ENCODE measurements at regions not wholly inside any gene's neighbourhood (a gene's known extent, or its start where the extent isn't known, plus 50 kb on each side); places are given as distances from the start of the nearest gene placed in this dataset.

GRCh38 chr15:69940441-69941300, 157.0 kb downstream of the TLE3 start:
- no peak for DNase-seq

GRCh38 chr15:69941301-69941605, 156.5 kb downstream of the TLE3 start:
- no peak for DNase-seq

- DNase-seq, result no peak
These were observed 155.8 kb downstream of the TLE3 start for GRCh38 chr15:69941706-69942495.

- no peak for DNase-seq
These were observed 154.1 kb downstream of the TLE3 start for GRCh38 chr15:69943637-69944036.

GRCh38 chr15:69945729-69946128, 152.0 kb downstream of the TLE3 start:
- no peak for DNase-seq

- no peak for DNase-seq
These were observed 150.8 kb downstream of the TLE3 start for GRCh38 chr15:69946870-69947269.

DNA sequence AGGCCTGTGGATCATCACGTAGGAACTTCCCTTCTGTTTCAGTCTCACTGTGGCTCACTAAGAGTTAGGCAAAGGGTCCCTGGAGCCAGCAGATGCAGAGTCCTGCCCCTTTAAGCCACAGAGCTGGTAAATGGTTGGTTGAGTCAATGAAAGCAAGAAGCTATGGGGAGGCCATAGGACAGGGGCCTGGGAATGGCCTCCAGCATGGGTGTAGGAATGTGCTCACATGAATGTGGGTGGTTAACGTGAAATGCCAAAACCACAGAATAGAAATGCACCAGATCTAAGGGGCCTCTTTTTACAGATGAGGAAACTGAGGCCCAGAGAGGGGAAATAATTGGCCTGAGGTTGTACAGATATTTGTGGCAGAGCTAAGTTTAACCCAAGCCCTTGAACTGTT, 150.3 kb downstream of the TLE3 start:
- no peak for DNase-seq

GRCh38 chr15:69949485-69949884, 148.2 kb downstream of the TLE3 start:
- DNase-seq, result no peak

DNA sequence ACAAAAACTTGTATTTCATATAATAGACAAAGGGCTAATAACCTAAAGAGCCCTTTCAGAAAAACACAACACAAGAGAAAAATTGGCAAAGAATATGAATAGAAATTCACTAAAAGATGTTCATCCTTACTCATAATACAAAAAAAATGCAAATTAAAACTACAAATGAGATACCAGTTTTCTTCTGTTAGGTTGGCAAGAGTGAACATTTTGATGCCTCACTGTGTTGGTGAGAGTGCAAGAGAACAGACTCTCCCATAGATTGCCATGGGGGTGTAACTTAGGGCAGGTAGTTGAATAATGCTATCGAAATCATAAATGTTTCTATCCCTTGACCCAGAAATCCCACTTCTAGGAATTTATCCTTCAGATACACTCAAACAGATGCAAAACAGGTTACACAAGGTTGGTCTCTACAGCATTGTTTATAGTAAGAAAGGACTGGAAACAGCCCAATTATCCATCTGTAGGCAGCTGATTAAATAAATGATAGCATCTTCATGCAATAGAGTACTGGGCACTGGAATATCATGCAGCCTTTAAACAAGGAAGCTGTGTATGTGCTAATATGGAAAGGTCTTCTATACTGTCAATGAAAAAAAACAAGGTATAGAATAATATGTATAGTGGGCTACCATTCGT, 146.3 kb downstream of the TLE3 start:
- no peak for DNase-seq

GRCh38 chr15:69951898-69952555, 145.7 kb downstream of the TLE3 start:
- DNase-seq, result no peak

DNA sequence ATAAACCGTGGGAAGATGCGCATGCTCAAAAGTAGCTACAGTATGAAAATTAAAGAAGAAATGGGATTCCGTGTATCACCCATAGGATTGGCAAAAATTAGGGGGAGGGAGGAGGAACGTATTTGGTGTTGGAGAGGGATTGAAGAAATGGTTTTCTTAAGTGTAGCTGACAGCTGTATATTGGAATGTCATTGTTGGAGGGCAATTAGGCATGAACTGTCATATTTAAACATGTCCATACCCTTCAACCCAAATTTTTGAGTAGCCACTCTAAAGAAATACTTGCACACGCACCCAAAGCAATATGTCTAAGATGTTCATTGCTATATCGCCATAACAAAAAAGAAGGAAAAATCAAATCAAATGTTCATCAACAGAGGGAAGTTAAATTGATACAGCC, 144.7 kb downstream of the TLE3 start:
- no peak for DNase-seq

GRCh38 chr15:69953816-69954215, 143.9 kb downstream of the TLE3 start:
- no peak for DNase-seq

- DNase-seq, result no peak
These were observed 143.1 kb downstream of the TLE3 start for GRCh38 chr15:69954666-69955065.

DNA sequence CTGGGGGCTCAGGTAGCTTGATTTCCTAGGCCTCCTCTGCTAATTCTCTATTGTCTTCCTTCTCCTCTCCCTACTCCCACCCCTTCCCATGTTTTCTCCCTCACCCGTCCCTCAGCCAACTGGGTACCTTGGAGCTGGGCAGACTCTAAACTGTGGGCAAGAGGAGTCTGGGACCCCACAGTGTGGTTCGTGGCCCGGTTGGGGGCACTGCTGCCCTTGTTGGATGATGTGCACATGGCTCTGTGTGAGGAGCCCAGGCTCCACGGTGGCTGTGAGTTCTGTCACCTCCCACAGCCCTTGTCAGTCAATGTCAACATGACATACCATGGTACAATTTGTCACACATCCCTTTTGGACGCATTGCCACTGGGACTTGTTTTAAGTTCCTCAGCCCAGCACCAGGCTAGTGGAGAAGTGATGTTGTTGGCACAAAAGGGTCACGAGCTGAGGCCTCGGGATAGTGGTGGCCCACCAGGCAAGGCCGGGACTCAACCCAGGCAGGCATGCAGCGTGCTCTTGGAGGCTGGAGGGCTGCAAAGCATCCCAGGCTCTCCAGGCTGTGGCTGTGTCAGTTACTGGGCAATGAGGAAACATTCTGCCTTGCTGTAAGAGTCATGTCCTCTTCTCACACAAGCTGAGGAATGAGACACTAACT, 142.3 kb downstream of the TLE3 start:
- DNase-seq, result no peak

DNA sequence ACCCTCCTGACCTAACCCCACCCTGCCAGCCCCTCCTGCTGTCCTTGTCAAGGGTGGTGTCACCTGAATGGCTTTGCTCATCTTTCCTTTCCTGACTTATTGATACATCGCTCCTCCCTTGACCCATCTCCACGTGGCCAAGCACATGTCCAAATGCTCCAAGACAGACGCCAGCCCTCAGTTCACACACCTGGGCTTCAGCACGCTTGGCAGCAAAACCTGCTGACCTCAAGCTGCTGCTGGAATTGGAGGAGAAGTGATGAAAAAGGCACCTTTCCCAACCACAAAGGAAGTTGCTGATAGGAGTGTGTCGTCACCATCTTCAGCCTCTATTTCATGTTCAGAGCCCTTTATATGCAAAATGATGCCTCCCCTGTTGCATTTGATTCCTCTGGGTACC, 141.3 kb downstream of the TLE3 start:
- DNase-seq, result no peak

DNA sequence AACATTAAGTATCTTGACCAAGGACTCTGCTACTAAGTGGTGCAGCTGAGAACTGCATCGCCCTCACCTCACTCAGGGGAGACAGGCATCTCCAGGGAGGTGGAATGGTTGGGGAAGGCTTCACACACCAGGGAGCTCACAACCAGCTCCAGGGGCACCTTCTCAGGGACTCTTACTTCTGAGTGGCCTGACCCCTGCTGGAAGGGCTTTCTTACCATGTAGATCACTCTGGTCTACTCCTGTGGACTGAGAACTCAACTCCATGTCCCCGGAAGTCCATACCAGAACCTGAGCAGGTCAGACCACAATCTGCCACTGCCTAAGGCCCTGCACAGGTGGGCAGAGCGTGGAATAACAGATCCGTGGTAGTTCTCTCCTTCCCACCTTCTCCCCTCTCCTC, 140.5 kb downstream of the TLE3 start:
- DNase-seq, result no peak

DNA sequence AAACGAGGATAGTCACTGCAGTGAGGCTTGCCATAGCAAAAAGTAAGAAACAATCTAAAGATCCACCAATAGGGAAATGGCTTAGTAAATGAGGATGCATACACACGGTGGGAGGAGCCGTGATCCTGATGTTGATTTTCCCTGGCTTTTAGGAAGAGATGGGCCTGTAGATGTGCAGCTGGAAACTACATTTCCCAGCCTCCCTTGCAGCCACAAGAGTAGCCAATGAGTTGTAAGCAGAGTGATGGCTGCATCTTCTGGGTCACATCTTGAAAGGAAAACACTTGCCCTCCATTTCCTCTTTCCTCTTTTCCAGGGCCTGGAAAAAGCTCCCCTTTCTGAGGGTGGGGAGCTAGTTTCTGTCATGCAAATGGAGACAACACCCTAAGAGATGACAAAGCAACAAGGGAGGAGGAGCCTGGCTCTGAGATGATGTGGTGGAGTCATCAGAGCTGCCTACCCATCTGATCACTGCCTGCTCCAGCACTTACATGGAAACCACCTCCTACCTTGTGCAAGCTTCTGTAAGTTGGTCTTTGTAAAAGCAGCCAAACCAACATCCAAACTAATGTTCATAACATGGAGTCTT, 139.1 kb downstream of the TLE3 start:
- DNase-seq, result no peak

- DNase-seq, result no peak
These were observed 135.2 kb downstream of the TLE3 start for GRCh38 chr15:69962561-69962960.

DNA sequence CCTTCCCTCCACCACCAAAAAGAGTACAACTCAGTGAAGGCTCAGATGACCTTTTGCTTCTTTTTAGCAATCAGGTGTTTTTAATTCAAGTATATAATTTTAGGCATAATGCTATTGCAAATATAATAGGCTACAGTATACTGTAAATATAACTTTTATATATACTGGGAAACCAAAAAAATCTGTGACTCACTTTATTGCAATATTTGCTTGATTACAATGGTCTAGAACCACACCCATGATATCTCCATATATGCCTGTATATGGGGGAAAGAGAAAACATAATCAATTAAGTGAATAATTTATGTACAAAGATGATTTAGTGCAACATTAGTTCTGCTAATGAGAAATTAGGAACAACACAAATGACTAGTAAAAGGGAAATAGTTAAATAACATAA, 134.3 kb downstream of the TLE3 start:
- DNase-seq, result no peak

DNA sequence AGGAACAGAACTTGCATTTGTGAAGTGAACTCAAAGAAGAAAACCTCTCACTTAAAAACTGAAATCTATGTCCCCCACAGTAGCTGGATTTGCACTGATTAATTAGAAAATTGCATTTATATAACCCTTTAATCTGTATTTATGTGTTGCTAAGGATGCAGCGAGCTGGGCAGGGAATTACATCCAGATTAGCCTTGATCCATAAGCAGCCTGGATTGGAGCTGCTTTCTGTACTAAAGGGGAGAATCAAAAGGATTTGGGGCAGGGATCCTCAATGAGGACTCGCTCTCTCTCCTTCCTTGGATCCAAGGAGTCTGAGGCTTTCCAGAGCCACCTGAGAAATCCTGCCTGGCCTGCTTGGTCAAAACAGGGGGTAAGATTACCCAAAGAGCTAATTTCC, 125.9 kb downstream of the TLE3 start:
- no peak for DNase-seq

DNA sequence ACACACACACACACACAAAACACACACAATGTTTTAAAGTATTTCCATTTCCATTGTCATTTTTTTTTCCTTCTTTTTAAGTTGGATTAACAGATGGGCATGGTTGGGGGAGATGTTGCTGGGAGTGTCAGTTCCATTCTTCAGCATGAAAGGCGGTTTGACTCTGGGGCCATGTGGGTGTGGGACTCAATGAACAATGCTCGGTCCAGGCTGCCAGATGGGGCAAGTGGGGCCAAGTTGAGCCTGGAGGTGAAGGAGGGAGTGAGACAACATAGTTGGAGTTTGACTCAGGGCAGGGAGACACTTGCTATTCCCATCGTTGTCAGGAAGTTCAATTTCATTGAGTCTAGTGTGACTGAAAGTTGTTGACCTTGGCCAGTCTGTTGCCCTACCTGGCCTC, 125.3 kb downstream of the TLE3 start:
- no peak for DNase-seq

GRCh38 chr15:69973102-69973714, 124.5 kb downstream of the TLE3 start:
- no peak for DNase-seq

All from NCI-H1417 treated with DMSO at 0.1 percent for 48 hours (cell line).